Naive thymus-derived CD4-positive, alpha-beta T cell (primary cell): ENCODE measurements at regions not wholly inside any gene's neighbourhood (a gene's known extent, or its start where the extent isn't known, plus 50 kb on each side); places are given as distances from the start of the nearest gene placed in this dataset.
"Not testable (repeated sequence)": the region's sequence is repeated elsewhere in the genome, so short reads cannot be mapped to it uniquely, and the experiment has no call there.

Source experiments
- ATAC-seq: fragments of 150-1000 bp; cut with Tn5 transposase; 2 replicates; pipeline ENCODE4 v1.10.0; 2021; ENCODE audit warnings: mild to moderate bottlenecking, moderate library complexity
- CTCF ChIA-PET: fragments of 350-600 bp; sonication (Branson Sonifier 250); formaldehyde crosslinking; loops from one replicate; lab custom pipeline; 2021; ENCODE audit warnings: antibody characterized with exemption; lab: Charles Lee
- POLR2A ChIA-PET: fragments of 350-600 bp; sonication (Branson Sonifier 250); formaldehyde crosslinking; loops from one replicate; lab custom pipeline; 2021; ENCODE audit warnings: antibody characterized with exemption, inconsistent platforms; lab: Charles Lee
- DNase-seq, 9 donors: peaks; one replicate each; pipeline versions ENCODE4 v3.0.0 to v3.0.0-alpha.2; 2020 to 2022; ENCODE audit warnings: mixed read lengths in 1 of 9
- H3K27ac ChIP-seq: one replicate; pipeline ENCODE4 v1.7.0; 2013; ENCODE audit warnings: mild to moderate bottlenecking, low read depth, low read length, moderate library complexity
- H3K27me3 ChIP-seq, 2 donors: one replicate each; pipeline ENCODE4 v1.7.0; 2013; ENCODE audit warnings: low read length in 2 of 2, mild to moderate bottlenecking in 2 of 2, moderate library complexity in 2 of 2; ENCODE audit not compliant: control insufficient read depth in 2 of 2, insufficient read depth in 2 of 2
- H3K36me3 ChIP-seq, 3 experiments: 1 replicate in 2 of 3; 2 replicates in 1 of 3; pipeline ENCODE4 v1.7.0; 2013; ENCODE audit warnings: low read length in 3 of 3, mild to moderate bottlenecking in 3 of 3, moderate library complexity in 1 of 3; ENCODE audit not compliant: insufficient read depth in 3 of 3, control insufficient read depth in 2 of 3
- H3K4me1 ChIP-seq, 2 donors: one replicate each; pipeline ENCODE4 v1.7.0; 2013; ENCODE audit warnings: low read length in 2 of 2, mild to moderate bottlenecking in 2 of 2, moderate library complexity in 1 of 2; ENCODE audit not compliant: control insufficient read depth in 2 of 2, insufficient read depth in 2 of 2
- H3K4me3 ChIP-seq: 2 replicates; pipeline ENCODE4 v1.7.0; 2013; ENCODE audit warnings: mild to moderate bottlenecking, low read length
- H3K9me3 ChIP-seq, 3 experiments: 1 replicate in 2 of 3; 2 replicates in 1 of 3; pipeline ENCODE4 v1.7.0; 2013; ENCODE audit warnings: low read length in 3 of 3; ENCODE audit not compliant: control insufficient read depth in 2 of 3
- H3K27ac Mint-ChIP-seq, 9 donors: one replicate each; pipeline ENCODE4 v1.8.0; 2020 to 2022; ENCODE audit warnings: mixed read lengths in 9 of 9, mild to moderate bottlenecking in 8 of 9, moderate library complexity in 5 of 9, inconsistent platforms in 2 of 9
- H3K27me3 Mint-ChIP-seq, 5 donors: one replicate each; pipeline ENCODE4 v1.8.0; 2021 to 2022; ENCODE audit warnings: mixed read lengths in 5 of 5, mild to moderate bottlenecking in 1 of 5
- H3K36me3 Mint-ChIP-seq, 5 donors: one replicate each; pipeline ENCODE4 v1.8.0; 2020 to 2022; ENCODE audit warnings: mixed read lengths in 5 of 5, mild to moderate bottlenecking in 3 of 5, inconsistent platforms in 1 of 5
- H3K4me1 Mint-ChIP-seq, 7 donors: one replicate each; pipeline ENCODE4 v1.8.0; 2020 to 2022; ENCODE audit warnings: mixed read lengths in 7 of 7, mild to moderate bottlenecking in 3 of 7, inconsistent platforms in 1 of 7
- H3K4me3 Mint-ChIP-seq, 10 donors: one replicate each; pipeline ENCODE4 v1.8.0; 2020 to 2022; ENCODE audit warnings: mild to moderate bottlenecking in 10 of 10, mixed read lengths in 10 of 10, moderate library complexity in 6 of 10, inconsistent platforms in 2 of 10
- H3K9me3 Mint-ChIP-seq, 11 donors: one replicate each; pipeline ENCODE4 v1.8.0; 2020 to 2022; ENCODE audit warnings: mixed read lengths in 11 of 11, mild to moderate bottlenecking in 4 of 11, inconsistent platforms in 1 of 11, moderate library complexity in 1 of 11
- intact Hi-C, 2 donors: fragments of 100-400 bp; cut with micrococcal nuclease; formaldehyde crosslinking; loops; one replicate each; pipeline ENCODE4 v1.15.1; 2023

GRCh38 chr5:43839218-43839617 lies 236.2 kb downstream of the NNT start:
- H3K4me1 Mint-ChIP-seq: no peaks in the 10 kb centered on the region

GRCh38 chr5:43837996-43838395 lies 235.0 kb downstream of the NNT start:
- H3K27me3 ChIP-seq: no peaks in the 10 kb centered on the region
- peaks cover 0 to 4% (median 0%) of the 10 kb centered on the region in 5 donors for H3K36me3 Mint-ChIP-seq
- DNase-seq (no peak), ATAC-seq (no peak)
- CTCF ChIA-PET: no interaction called here
- peaks cover 0 to 13% (median 0%) of the 10 kb centered on the region in 5 donors for H3K27me3 Mint-ChIP-seq
- POLR2A ChIA-PET: no interaction called here
- no peak overlapping the region for H3K27ac Mint-ChIP-seq
- peaks cover 0 to 21% (median 2%) of the 10 kb centered on the region in 11 donors for H3K9me3 Mint-ChIP-seq
- H3K27ac ChIP-seq: no peak overlapping the region
- H3K4me1 ChIP-seq: no peaks in the 10 kb centered on the region
- H3K4me1 Mint-ChIP-seq: no peaks in the 10 kb centered on the region
- intact Hi-C loops: no loop called here
- H3K4me3 Mint-ChIP-seq: no peak overlapping the region
- H3K9me3 ChIP-seq: no peaks in the 10 kb centered on the region
- H3K4me3 ChIP-seq: no peak overlapping the region
- no peaks in the 10 kb centered on the region for H3K36me3 ChIP-seq

More at GRCh38 chr5:43839218-43839617, 236.2 kb downstream of the NNT start:
- Mint-ChIP-seq H3K9me3 (peaks cover 0 to 21% (median 2%) of the 10 kb centered on the region in 11 donors), H3K27ac (no peak overlapping the region), H3K27me3 (peaks cover 0 to 13% (median 0%) of the 10 kb centered on the region in 5 donors), H3K36me3 (peaks cover 0 to 4% (median 0%) of the 10 kb centered on the region in 5 donors), H3K4me3 (no peak overlapping the region)
- H3K4me3 ChIP-seq: no peak overlapping the region
- H3K36me3 ChIP-seq: no peaks in the 10 kb centered on the region
- intact Hi-C loops: no loop called here
- ChIA-PET POLR2A (no interaction called here), CTCF (no interaction called here)
- no peaks in the 10 kb centered on the region for H3K4me1 ChIP-seq
- no peak overlapping the region for H3K27ac ChIP-seq
- ATAC-seq (no peak), DNase-seq (no peak)
- no peaks in the 10 kb centered on the region for H3K27me3 ChIP-seq
- H3K9me3 ChIP-seq: no peaks in the 10 kb centered on the region

- Histone ChIP-seq H3K4me1 (no peaks in the 10 kb centered on the region), H3K27ac (no peak overlapping the region), H3K9me3 (no peaks in the 10 kb centered on the region), H3K4me3 (no peak overlapping the region), H3K27me3 (no peaks in the 10 kb centered on the region), H3K36me3 (no peaks in the 10 kb centered on the region)
- Mint-ChIP-seq H3K4me3 (no peak overlapping the region), H3K36me3 (peaks cover 0 to 4% (median 0%) of the 10 kb centered on the region in 5 donors), H3K27ac (no peak overlapping the region), H3K9me3 (peaks cover 0 to 12% (median 2%) of the 10 kb centered on the region in 11 donors), H3K4me1 (no peaks in the 10 kb centered on the region), H3K27me3 (peaks cover 0 to 13% (median 0%) of the 10 kb centered on the region in 5 donors)
- intact Hi-C loops: no loop called here
- ATAC-seq (no peak), DNase-seq (no peak)
- ChIA-PET CTCF (no interaction called here), POLR2A (no interaction called here)
Observed at GRCh38 chr5:43837091-43837490, 234.1 kb downstream of the NNT start.

DNA sequence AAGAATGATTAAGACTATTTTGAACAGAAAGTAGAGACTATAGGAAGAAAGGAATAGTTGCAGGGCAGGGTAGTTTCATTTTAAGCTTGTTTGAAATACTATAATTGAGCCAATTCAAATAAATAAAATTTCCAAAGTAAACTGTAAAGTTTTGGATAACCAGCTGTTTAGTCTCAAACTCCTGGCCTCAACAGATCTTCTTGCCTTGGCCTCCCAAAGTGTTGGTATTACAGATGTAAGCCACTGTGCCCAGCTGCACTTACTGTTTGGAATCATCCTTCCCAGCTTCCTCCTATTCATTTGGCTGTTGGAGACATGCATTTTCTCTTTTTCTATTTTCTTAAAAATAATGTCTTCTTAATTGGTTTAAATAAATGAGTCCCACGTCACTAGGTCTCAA lies 231.0 kb downstream of the NNT start:
- Histone ChIP-seq H3K4me1 (no peaks in the 10 kb centered on the region), H3K27me3 (no peaks in the 10 kb centered on the region), H3K36me3 (no peaks in the 10 kb centered on the region), H3K27ac (no peak overlapping the region), H3K9me3 (no peaks in the 10 kb centered on the region), H3K4me3 (no peak overlapping the region)
- H3K27ac Mint-ChIP-seq: no peak overlapping the region
- no peaks in the 10 kb centered on the region for H3K4me1 Mint-ChIP-seq
- H3K9me3 Mint-ChIP-seq: peaks cover 0 to 18% (median 7%) of the 10 kb centered on the region in 11 donors
- ChIA-PET POLR2A (no interaction called here), CTCF (no interaction called here)
- no peaks in the 10 kb centered on the region for H3K36me3 Mint-ChIP-seq
- H3K4me3 Mint-ChIP-seq: no peak overlapping the region
- H3K27me3 Mint-ChIP-seq: peaks cover 0 to 13% (median 0%) of the 10 kb centered on the region in 5 donors
- intact Hi-C loops: no loop called here
- ATAC-seq: no peak
- DNase-seq: no peak

GRCh38 chr5:43824325-43824964 lies 221.5 kb downstream of the NNT start:
- H3K27me3 ChIP-seq, H3K4me1 ChIP-seq, H3K4me1 Mint-ChIP-seq, H3K36me3 ChIP-seq, H3K27ac Mint-ChIP-seq, H3K27ac ChIP-seq, H3K9me3 ChIP-seq, DNase-seq, intact Hi-C loops, H3K27me3 Mint-ChIP-seq, POLR2A ChIA-PET, H3K36me3 Mint-ChIP-seq, CTCF ChIA-PET, ATAC-seq, H3K4me3 Mint-ChIP-seq, H3K4me3 ChIP-seq: not testable (repeated sequence)
- peaks cover 0 to 53% (median 18%) of the 10 kb centered on the region in 11 donors for H3K9me3 Mint-ChIP-seq

- H3K27ac ChIP-seq, intact Hi-C loops, H3K4me3 ChIP-seq, H3K36me3 ChIP-seq, CTCF ChIA-PET, H3K27me3 ChIP-seq, H3K27ac Mint-ChIP-seq, H3K4me1 Mint-ChIP-seq, H3K4me3 Mint-ChIP-seq, H3K36me3 Mint-ChIP-seq, DNase-seq, ATAC-seq, H3K27me3 Mint-ChIP-seq, POLR2A ChIA-PET, H3K4me1 ChIP-seq: not testable (repeated sequence)
- peaks cover 0 to 15% (median 0%) of the 10 kb centered on the region in 3 experiments for H3K9me3 ChIP-seq
- H3K9me3 Mint-ChIP-seq: peaks cover 9 to 42% (median 17%) of the 10 kb centered on the region in 11 donors
Observed at GRCh38 chr5:43818394-43818793, 215.4 kb downstream of the NNT start.

GRCh38 chr5:43815497-43815896 lies 212.5 kb downstream of the NNT start:
- H3K27ac ChIP-seq: no peak overlapping the region
- POLR2A ChIA-PET: no interaction called here
- Mint-ChIP-seq H3K36me3 (peaks cover 0 to 17% (median 8%) of the 10 kb centered on the region in 5 donors), H3K27me3 (peaks cover 0 to 11% (median 4%) of the 10 kb centered on the region in 5 donors), H3K4me3 (no peak overlapping the region), H3K4me1 (no peaks in the 10 kb centered on the region), H3K27ac (no peak overlapping the region), H3K9me3 (peaks cover 12 to 43% (median 24%) of the 10 kb centered on the region in 11 donors)
- CTCF ChIA-PET: no interaction called here
- ATAC-seq: no peak
- H3K9me3 ChIP-seq: peaks cover 0 to 15% (median 0%) of the 10 kb centered on the region in 3 experiments
- no peaks in the 10 kb centered on the region for H3K27me3 ChIP-seq
- intact Hi-C loops: no loop called here
- no peak for DNase-seq
- no peak overlapping the region for H3K4me3 ChIP-seq
- H3K36me3 ChIP-seq: no peaks in the 10 kb centered on the region
- no peaks in the 10 kb centered on the region for H3K4me1 ChIP-seq
